H9 (cell line): ENCODE measurements at regions not wholly inside any gene's neighbourhood (a gene's known extent, or its start where the extent isn't known, plus 50 kb on each side); places are given as distances from the start of the nearest gene placed in this dataset.

Experiments used
- DNase-seq: peaks from one replicate; pipeline ENCODE4 v3.0.0-alpha.2; 2017
- H2AFZ ChIP-seq: one replicate; pipeline ENCODE4 v1.6.1; 2013; ENCODE audit warnings: mild to moderate bottlenecking, low read length, control low read depth, moderate library complexity
- H2AK5ac ChIP-seq: 2 replicates; pipeline ENCODE4 v1.6.1; 2013; ENCODE audit warnings: low read length, control low read depth, mixed read lengths; ENCODE audit not compliant: insufficient read length
- H2BK120ac ChIP-seq: one replicate; pipeline ENCODE4 v1.6.1; 2013; ENCODE audit warnings: low read depth, mild to moderate bottlenecking, low read length, control low read depth, inconsistent platforms; ENCODE audit not compliant: poor library complexity, severe bottlenecking
- H2BK12ac ChIP-seq: 2 replicates; pipeline ENCODE4 v1.6.1; 2013; ENCODE audit warnings: low read length, control low read depth, mixed read lengths, low read depth; ENCODE audit not compliant: insufficient read length
- H2BK15ac ChIP-seq: 2 replicates; pipeline ENCODE4 v1.6.1; 2013; ENCODE audit warnings: low read depth, low read length, control low read depth
- H2BK20ac ChIP-seq: one replicate; pipeline ENCODE4 v1.6.1; 2013; ENCODE audit warnings: low read depth, mild to moderate bottlenecking, low read length, control low read depth, inconsistent platforms; ENCODE audit not compliant: poor library complexity, severe bottlenecking
- H2BK5ac ChIP-seq: 2 replicates; pipeline ENCODE4 v1.6.1; 2013; ENCODE audit warnings: low read length, control low read depth, mixed read lengths; ENCODE audit not compliant: insufficient read length
- H3K14ac ChIP-seq: 2 replicates; pipeline ENCODE4 v1.6.1; 2013; ENCODE audit warnings: low read length, control low read depth; ENCODE audit not compliant: insufficient read depth
- H3K18ac ChIP-seq: 2 replicates; pipeline ENCODE4 v1.6.1; 2013; ENCODE audit warnings: low read depth, mild to moderate bottlenecking, mixed read lengths, low read length, control low read depth; ENCODE audit not compliant: insufficient read length
- H3K23ac ChIP-seq: 2 replicates; pipeline ENCODE4 v1.6.1; 2013; ENCODE audit warnings: low read length, control low read depth, mixed read lengths, low read depth; ENCODE audit not compliant: insufficient read length
- H3K23me2 ChIP-seq: 2 replicates; pipeline ENCODE4 v1.6.1; 2013; ENCODE audit warnings: low read depth, mild to moderate bottlenecking, mixed read lengths, low read length, control low read depth; ENCODE audit not compliant: insufficient read length, poor library complexity, severe bottlenecking
- H3K27ac ChIP-seq: 2 replicates; pipeline ENCODE4 v1.5.1; 2013; ENCODE audit warnings: low read length, control low read depth, mixed read lengths, low read depth; ENCODE audit not compliant: insufficient read length
- H3K27me3 ChIP-seq: 2 replicates; pipeline ENCODE4 v1.6.1; 2013; ENCODE audit warnings: low read length, control low read depth, inconsistent platforms; ENCODE audit not compliant: insufficient read depth
- H3K4ac ChIP-seq: 2 replicates; pipeline ENCODE4 v1.6.1; 2013; ENCODE audit warnings: low read depth, mild to moderate bottlenecking, control low read depth, inconsistent platforms, low read length, moderate library complexity
- H3K4me1 ChIP-seq: 2 replicates; pipeline ENCODE4 v1.6.1; 2013; ENCODE audit warnings: low read length, control low read depth, inconsistent platforms; ENCODE audit not compliant: insufficient read depth
- H3K4me2 ChIP-seq: 2 replicates; pipeline ENCODE4 v1.6.1; 2013; ENCODE audit warnings: low read length, control low read depth, mixed read lengths; ENCODE audit not compliant: insufficient read length, insufficient read depth
- H3K56ac ChIP-seq: 2 replicates; pipeline ENCODE4 v1.6.1; 2013; ENCODE audit warnings: low read depth, mild to moderate bottlenecking, mixed read lengths, low read length, control low read depth; ENCODE audit not compliant: insufficient read length
- H3K79me1 ChIP-seq: 2 replicates; pipeline ENCODE4 v1.6.1; 2013; ENCODE audit warnings: low read depth, mild to moderate bottlenecking, moderate library complexity, low read length, control low read depth, inconsistent platforms; ENCODE audit not compliant: insufficient read depth, poor library complexity, severe bottlenecking
- H3K79me2 ChIP-seq: 2 replicates; pipeline ENCODE4 v1.6.1; 2013; ENCODE audit warnings: low read length, control low read depth, inconsistent platforms; ENCODE audit not compliant: insufficient read depth
- H3K9ac ChIP-seq: 2 replicates; pipeline ENCODE4 v1.6.1; 2013; ENCODE audit warnings: low read length, control low read depth, mixed read lengths; ENCODE audit not compliant: insufficient read length; ENCODE audit errors: extremely low read depth
- H3K9me3 ChIP-seq: one replicate; pipeline ENCODE4 v1.6.1; 2013; ENCODE audit warnings: low read depth, low read length, inconsistent platforms; ENCODE audit not compliant: control insufficient read depth
- H3T11ph ChIP-seq: one replicate; pipeline ENCODE4 v1.6.1; 2013; ENCODE audit warnings: mild to moderate bottlenecking, low read length, control low read depth, inconsistent platforms
- H4K20me1 ChIP-seq: one replicate; pipeline ENCODE4 v1.6.1; 2013; ENCODE audit not compliant: control insufficient read depth, insufficient read length, insufficient read depth
- H4K5ac ChIP-seq: 2 replicates; pipeline ENCODE4 v1.6.1; 2013; ENCODE audit warnings: low read depth, mild to moderate bottlenecking, mixed read lengths, low read length, control low read depth; ENCODE audit not compliant: insufficient read length
- H4K8ac ChIP-seq: replicated peaks from 2 replicates; pipeline ENCODE4 v1.6.1; 2013; ENCODE audit warnings: low read length, control low read depth, mixed read lengths, low read depth; ENCODE audit not compliant: insufficient read length
- H4K91ac ChIP-seq: 2 replicates; pipeline ENCODE4 v1.6.1; 2013; ENCODE audit warnings: low read depth, mild to moderate bottlenecking, moderate library complexity, mixed read lengths, low read length, control low read depth; ENCODE audit not compliant: insufficient read length
- H3K27ac Mint-ChIP-seq, 3 experiments: 2 replicates in 2 of 3; 3 replicates in 1 of 3; pipeline ENCODE4 v1.8.0; 2020 to 2021; ENCODE audit warnings: mixed read lengths in 3 of 3, mild to moderate bottlenecking in 1 of 3, moderate library complexity in 1 of 3
- H3K27me3 Mint-ChIP-seq: 2 replicates; pipeline ENCODE4 v1.8.0; 2021; ENCODE audit warnings: low read depth, mild to moderate bottlenecking, moderate library complexity, mixed read lengths
- H3K36me3 Mint-ChIP-seq, 3 experiments: 2 replicates in 2 of 3; 3 replicates in 1 of 3; pipeline ENCODE4 v1.8.0; 2020 to 2021; ENCODE audit warnings: low read depth in 3 of 3, mixed read lengths in 3 of 3; ENCODE audit not compliant: insufficient read depth in 1 of 3
- H3K4me1 Mint-ChIP-seq, 2 experiments: 2 replicates each; pipeline ENCODE4 v1.8.0; 2020; ENCODE audit warnings: mixed read lengths in 2 of 2
- H3K4me3 Mint-ChIP-seq, 2 experiments: 2 replicates in 1 of 2; 3 replicates in 1 of 2; pipeline ENCODE4 v1.8.0; 2020 to 2021; ENCODE audit warnings: mild to moderate bottlenecking in 2 of 2, mixed read lengths in 2 of 2, moderate library complexity in 1 of 2
- H3K9me3 Mint-ChIP-seq, 2 experiments: 2 replicates in 1 of 2; 3 replicates in 1 of 2; pipeline ENCODE4 v1.8.0; 2020; ENCODE audit warnings: mild to moderate bottlenecking in 2 of 2, mixed read lengths in 2 of 2, moderate library complexity in 1 of 2
- WGBS: extraction: QIAGEN DNeasy Blood & Tissue Kit; methylation state at CpG from one replicate; pipeline ENCODE4 v1.1.7; 2013; ENCODE audit warnings: missing lambda C conversion rate, low lambda C conversion rate, mixed read lengths; ENCODE audit not compliant: insufficient read length; ENCODE audit errors: extremely low coverage; 5-methylcytosine and 5-hydroxymethylcytosine counted together
- TF ChIP-seq, protein P1 (sequence below): fragments of 200-600 bp; sonication (generic); conservative IDR thresholded peaks from 3 replicates; pipeline ENCODE4 v1.8.0; 2021; ENCODE audit warnings: antibody characterized with exemption, mild to moderate bottlenecking

DNA sequence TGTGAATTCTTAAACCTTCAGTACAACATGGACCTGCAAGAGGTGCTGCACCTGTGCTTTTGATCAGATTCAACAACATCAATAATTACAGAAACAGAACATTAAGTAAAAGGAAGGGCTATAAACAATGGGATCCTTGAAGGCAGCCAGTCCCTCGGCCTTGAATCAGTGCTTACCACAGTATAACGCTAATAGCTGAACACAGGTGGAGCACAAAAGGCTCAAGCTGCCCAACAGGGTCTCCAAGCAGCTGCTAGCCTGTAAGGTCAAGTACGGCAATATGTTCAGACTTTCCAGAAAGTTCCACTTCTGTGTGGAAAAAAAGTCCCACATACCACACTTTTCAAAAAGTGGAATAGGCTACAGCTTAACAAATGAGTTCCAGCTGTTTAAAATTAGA lies 61.9 kb upstream of the ITGA1 start:
- DNase-seq, result no peak
- Mint-ChIP-seq H3K4me1 (peaks cover 0 to 4% of the 10 kb centered on the region in 2 experiments; a peak in 1 of 4 replicates), H3K27ac (no peak overlapping the region), H3K27me3 (peaks cover 2% of the 10 kb centered on the region; the same call in 1 of the 2 replicates), H3K36me3 (peaks cover 0 to 7% (median 0%) of the 10 kb centered on the region in 3 experiments; a peak in 3 of 7 replicates), H3K4me3 (no peak overlapping the region), H3K9me3 (peaks cover 7 to 9% of the 10 kb centered on the region in 2 experiments; a peak in 4 of 5 replicates)
- Histone ChIP-seq H4K8ac (no peak overlapping the region), H2AFZ (no peak overlapping the region), H3K9me3 (no peaks in the 10 kb centered on the region), H2BK15ac (no peak overlapping the region), H2BK20ac (no peak overlapping the region), H3K4ac (no peak overlapping the region), H3K27me3 (no peaks in the 10 kb centered on the region; the same call in 1 of the 2 replicates), H3K14ac (no peak overlapping the region), H3K4me1 (no peaks in the 10 kb centered on the region), H3K9ac (no peak overlapping the region), H3K79me1 (no peaks in the 10 kb centered on the region), H3K18ac (no peak overlapping the region), H4K20me1 (no peaks in the 10 kb centered on the region), H3K56ac (no peak overlapping the region), H2BK5ac (no peak overlapping the region), H2AK5ac (no peak overlapping the region), H3K79me2 (no peaks in the 10 kb centered on the region), H3K27ac (no peak overlapping the region), H3K23me2 (no peaks in the 10 kb centered on the region), H3T11ph (no peak overlapping the region), H3K23ac (no peak overlapping the region), H4K5ac (no peak overlapping the region), H2BK12ac (no peak overlapping the region), H4K91ac (no peak overlapping the region), H2BK120ac (no peak overlapping the region), H3K4me2 (no peak overlapping the region)
- WGBS, result no CpG with 5 or more reads among the region's 3 CpGs
- TF ChIP-seq, protein P1, sequence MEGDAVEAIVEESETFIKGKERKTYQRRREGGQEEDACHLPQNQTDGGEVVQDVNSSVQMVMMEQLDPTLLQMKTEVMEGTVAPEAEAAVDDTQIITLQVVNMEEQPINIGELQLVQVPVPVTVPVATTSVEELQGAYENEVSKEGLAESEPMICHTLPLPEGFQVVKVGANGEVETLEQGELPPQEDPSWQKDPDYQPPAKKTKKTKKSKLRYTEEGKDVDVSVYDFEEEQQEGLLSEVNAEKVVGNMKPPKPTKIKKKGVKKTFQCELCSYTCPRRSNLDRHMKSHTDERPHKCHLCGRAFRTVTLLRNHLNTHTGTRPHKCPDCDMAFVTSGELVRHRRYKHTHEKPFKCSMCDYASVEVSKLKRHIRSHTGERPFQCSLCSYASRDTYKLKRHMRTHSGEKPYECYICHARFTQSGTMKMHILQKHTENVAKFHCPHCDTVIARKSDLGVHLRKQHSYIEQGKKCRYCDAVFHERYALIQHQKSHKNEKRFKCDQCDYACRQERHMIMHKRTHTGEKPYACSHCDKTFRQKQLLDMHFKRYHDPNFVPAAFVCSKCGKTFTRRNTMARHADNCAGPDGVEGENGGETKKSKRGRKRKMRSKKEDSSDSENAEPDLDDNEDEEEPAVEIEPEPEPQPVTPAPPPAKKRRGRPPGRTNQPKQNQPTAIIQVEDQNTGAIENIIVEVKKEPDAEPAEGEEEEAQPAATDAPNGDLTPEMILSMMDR, result no peak
